ENCODE measurements at regions not wholly inside any gene's neighbourhood (a gene's known extent, or its start where the extent isn't known, plus 50 kb on each side); places are given as distances from the start of the nearest gene placed in this dataset.

GRCh38 chr11:104625246-104625645, 273.0 kb downstream of the CASP12 start:
- H4K8ac ChIP-seq (ENCODE audit: extremely low read depth, insufficient read depth, low read length): no peak overlapping the region
- H3K27ac ChIP-seq (ENCODE audit: low read depth, low read length): no peak overlapping the region
- ChIA-PET POLR2A (ENCODE audit: partially characterized antibody) (no interaction called here), CTCF (ENCODE audit: partially characterized antibody) (interaction anchor here (0.6 to 1.7 kb wide), 3 partner anchors 12 to 92 kb away, joined by 3 to 4 read pairs (median 4); no protein-coding TSS in a partner anchor)
- no peak overlapping the region for H3K14ac ChIP-seq (ENCODE audit: insufficient read length)
- FAIRE-seq: no peak
- H3K9me3 ChIP-seq (ENCODE audit: insufficient read depth in 2 of 2, low read depth in 1 of 2, low read length in 1 of 2): no peaks in the 10 kb centered on the region
- peak overlapping the region; percentile 87; the same call in 1 of the 2 replicates for H2BK20ac ChIP-seq (ENCODE audit: low read length)
- no peak for DNase-seq (ENCODE audit: low read depth in 1 of 2, low spot score in 2 of 2)
- WGBS, 2 experiments (ENCODE audit: extremely low coverage in 1 of 2, insufficient coverage in 1 of 2, insufficient read length in 1 of 2, insufficient replicate concordance in 2 of 2, low coverage in 1 of 2, low lambda C conversion rate in 2 of 2, missing lambda C conversion rate in 1 of 2): 88% methylated on average over 2 of the region's 2 CpGs; no CpG with 5 or more reads in 1 of the 2 experiments
- H3K56ac ChIP-seq (replicated peaks; ENCODE audit: insufficient read length, low read depth, low read length): peak overlapping the region; percentile 59
- H2AK5ac ChIP-seq (ENCODE audit: low read depth, low read length): no peak overlapping the region
- no peak overlapping the region for H3K4me3 ChIP-seq (ENCODE audit: extremely low read depth in 1 of 4, insufficient read depth in 2 of 4, low read depth in 3 of 4, low read length in 4 of 4)
- no peak overlapping the region for H3K9ac ChIP-seq (replicated peaks in 1 of 4; ENCODE audit: extremely low read depth in 1 of 4, low read depth in 3 of 4, low read length in 3 of 4)
- no peak overlapping the region for H4K91ac ChIP-seq (replicated peaks; ENCODE audit: insufficient read length, low read length)
- no peaks in the 10 kb centered on the region for H3K36me3 ChIP-seq (ENCODE audit: control insufficient read depth in 2 of 4, insufficient read depth in 4 of 4, low read length in 3 of 4)
- H3K23me2 ChIP-seq (ENCODE audit: low read depth, low read length): no peaks in the 10 kb centered on the region
- no peak overlapping the region for H3K4me2 ChIP-seq (ENCODE audit: insufficient read depth in 1 of 2, low read depth in 2 of 2, low read length in 2 of 2)
- no peak overlapping the region; the same call in 1 of the 2 replicates for H3K18ac ChIP-seq (ENCODE audit: extremely low read depth, low read length)
- peaks cover 0 to 14% (median 0%) of the 10 kb centered on the region in 4 experiments; a peak in 3 of 7 replicates for H3K4me1 ChIP-seq (replicated peaks in 1 of 4; ENCODE audit: control insufficient read depth in 3 of 4, insufficient read depth in 4 of 4, low read length in 3 of 4)
- H3K27me3 ChIP-seq (replicated peaks in 1 of 4; ENCODE audit: control insufficient read depth in 3 of 4, extremely low read depth in 1 of 4, insufficient read depth in 3 of 4, low read length in 3 of 4): no peaks in the 10 kb centered on the region
- no peak overlapping the region for H2BK15ac ChIP-seq (ENCODE audit: low read length)
- no peak overlapping the region for H3K23ac ChIP-seq (ENCODE audit: insufficient read length)
- H2BK120ac ChIP-seq (replicated peaks; ENCODE audit: low read depth, low read length): peak overlapping the region; percentile 98
- no peak overlapping the region for H3K4ac ChIP-seq (replicated peaks; ENCODE audit: insufficient read length, low read depth, low read length)
- H4K5ac ChIP-seq (ENCODE audit: insufficient read length, low read depth, low read length): peak overlapping the region; percentile 52
- H3K79me2 ChIP-seq (ENCODE audit: control insufficient read depth in 1 of 2, insufficient read depth in 2 of 2, low read length in 2 of 2): no peaks in the 10 kb centered on the region
- H2BK5ac ChIP-seq (ENCODE audit: low read depth, low read length): peak overlapping the region; percentile 58; the same call in 1 of the 2 replicates
- no peak overlapping the region for H2AFZ ChIP-seq (ENCODE audit: low read length)
- H2BK12ac ChIP-seq (ENCODE audit: low read depth, low read length): no peak overlapping the region
- H4K20me1 ChIP-seq (replicated peaks in 1 of 2; ENCODE audit: control insufficient read depth in 1 of 2, insufficient read depth in 2 of 2, low read length in 2 of 2): no peaks in the 10 kb centered on the region
- H3K79me1 ChIP-seq (ENCODE audit: low read depth, low read length): no peaks in the 10 kb centered on the region
- no peak for TF ChIP-seq SP2 (IDR thresholded peaks at IDR 0.05; ENCODE audit: low read length)
- no peak for TF ChIP-seq NANOG (IDR thresholded peaks at IDR 0.05; ENCODE audit: insufficient read depth, low read depth, low read length, poor library complexity, severe bottlenecking)
- no peak for TF ChIP-seq TCF12 (IDR thresholded peaks at IDR 0.05; ENCODE audit: low read depth, low read length)
- TF ChIP-seq RBBP5 (IDR thresholded peaks at IDR 0.05; ENCODE audit: borderline replicate concordance, low read depth, low read length): no peak
- TF ChIP-seq RXRA (IDR thresholded peaks at IDR 0.05; ENCODE audit: insufficient read depth, low read depth, low read length): no peak
- TF ChIP-seq CBX8 (IDR thresholded peaks at IDR 0.05; ENCODE audit: borderline replicate concordance, low read depth, low read length): no peak

Measured in H1 (cell line).